GM18508 (cell line): ENCODE measurements at regions not wholly inside any gene's neighbourhood (a gene's known extent, or its start where the extent isn't known, plus 50 kb on each side); places are given as distances from the start of the nearest gene placed in this dataset.
A peak's percentile ranks its signal among the peaks of the same experiment; 100 is the strongest.

ENCODE experiments used
- ATAC-seq: cut with Tn5 transposase; IDR thresholded peaks from one replicate; pipeline ENCODE4 v1.9.1; 2021; ENCODE audit warnings: moderate number of reproducible peaks; ENCODE audit not compliant: insufficient read depth, unreplicated experiment

DNA sequence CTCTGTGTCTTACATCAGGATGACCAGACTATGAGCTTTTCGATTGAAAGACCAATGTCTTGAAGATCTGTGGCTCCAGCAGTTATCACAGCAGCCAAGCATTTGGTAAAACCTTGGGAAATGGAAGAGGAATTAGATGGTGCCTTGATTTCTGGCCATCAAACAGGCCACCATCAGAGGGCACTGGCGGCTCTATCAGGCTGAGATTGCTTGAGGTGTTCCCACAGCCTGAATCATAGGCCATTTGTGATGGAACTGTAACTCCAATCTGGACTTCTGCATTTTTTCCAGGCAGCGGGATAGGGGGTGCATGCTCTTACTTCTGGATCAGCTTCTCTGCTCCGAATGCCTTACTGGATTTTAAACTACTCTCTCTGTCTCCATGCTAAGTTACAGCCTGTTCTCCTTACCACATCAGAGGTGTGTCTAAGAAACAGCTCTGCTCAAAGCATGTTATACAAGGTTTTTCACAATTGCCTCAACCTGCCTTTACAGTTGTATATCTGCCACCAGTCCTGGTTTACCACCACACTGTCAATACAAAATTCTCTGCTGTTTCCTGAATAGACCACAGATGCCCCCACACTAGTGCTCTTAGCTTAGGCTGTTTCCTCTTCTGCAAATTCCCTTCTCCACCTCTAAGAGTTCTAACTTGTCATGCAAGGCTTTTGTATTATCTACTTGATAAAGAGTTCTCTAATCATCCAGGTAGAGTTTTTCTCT, 180.9 kb downstream of the PTGER3 start:
- no peak for ATAC-seq

- ATAC-seq, result no peak
Observed at GRCh38 chr1:70871790-70872189, 175.8 kb downstream of the PTGER3 start.

DNA sequence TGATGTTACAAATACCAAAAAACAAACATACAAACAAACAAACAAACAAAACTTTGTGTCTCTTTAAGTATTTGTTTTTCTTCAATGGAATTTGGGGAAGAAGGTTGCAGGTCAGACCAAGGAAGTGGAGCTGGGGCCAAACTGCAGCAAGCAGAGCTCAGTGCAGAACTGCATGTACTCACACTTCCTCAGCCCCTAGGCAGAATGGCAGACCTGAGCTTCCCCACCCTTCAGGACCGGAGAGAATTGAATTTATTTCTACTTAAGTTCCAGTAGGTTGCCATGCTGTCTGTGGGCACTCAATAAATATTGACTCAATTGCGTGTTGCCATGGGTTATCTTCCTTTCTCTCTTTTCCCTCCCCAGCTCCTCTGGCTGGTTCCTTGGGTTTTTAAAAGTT, 173.6 kb downstream of the PTGER3 start:
- ATAC-seq, result no peak

DNA sequence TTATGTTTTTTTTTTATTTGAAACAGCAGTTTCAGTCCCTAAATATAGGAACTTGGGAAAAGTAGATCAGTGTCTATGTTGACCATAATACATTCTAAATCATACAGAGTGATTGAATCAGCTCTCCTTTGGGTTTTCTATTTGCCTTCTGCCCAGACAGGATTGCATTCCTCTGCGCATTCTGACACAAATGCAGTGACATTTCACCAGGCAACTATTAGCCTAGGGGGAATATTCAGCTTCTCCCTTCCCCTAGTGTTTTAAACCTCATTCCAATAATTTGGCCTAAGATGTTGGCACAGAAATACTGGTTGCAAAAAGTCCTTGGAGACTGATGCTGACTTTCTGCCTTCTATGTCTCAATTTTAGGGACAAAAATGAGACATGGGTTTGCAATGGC, 172.8 kb downstream of the PTGER3 start:
- ATAC-seq, result no peak

GRCh38 chr1:70877343-70877742, 170.3 kb downstream of the PTGER3 start:
- ATAC-seq, result no peak

DNA sequence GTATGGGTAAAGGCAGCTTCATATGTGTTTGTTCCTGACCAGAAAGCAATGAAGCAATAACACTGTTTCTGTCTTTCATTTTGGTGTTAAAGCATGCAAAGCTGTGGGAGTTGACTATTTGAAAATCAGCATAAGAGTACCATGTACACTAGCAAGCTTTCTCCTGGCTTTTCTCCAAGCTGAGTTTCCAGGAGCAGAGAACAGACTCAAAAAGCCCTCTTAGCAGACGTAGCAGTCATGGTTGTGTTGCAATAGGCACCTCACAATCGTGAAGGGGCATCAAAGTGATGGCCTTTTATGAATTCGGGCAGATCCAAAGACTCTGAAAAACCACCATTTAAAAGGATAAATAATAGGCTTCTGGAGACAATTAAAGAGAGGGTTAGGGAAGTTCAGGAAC, 159.7 kb downstream of the PTGER3 start:
- ATAC-seq, result no peak

DNA sequence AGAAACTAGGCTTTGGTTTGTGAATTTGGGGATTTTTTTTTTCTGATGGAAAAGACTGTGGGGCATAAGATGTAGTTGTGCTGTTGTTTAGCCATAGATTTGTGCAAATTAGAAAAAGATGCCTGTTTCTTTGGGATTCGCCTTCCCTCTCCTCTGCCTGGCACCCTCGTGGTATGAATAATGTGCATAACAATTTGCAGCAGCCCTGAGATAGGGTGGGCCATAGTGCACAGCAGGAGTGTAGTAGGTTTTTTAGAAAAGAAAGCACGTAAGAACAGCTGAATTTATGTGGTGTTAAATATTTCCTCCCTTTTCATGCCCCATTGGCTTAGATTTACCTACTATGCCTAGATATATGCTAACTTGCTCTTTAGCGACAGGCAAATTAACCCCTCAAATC, 158.9 kb downstream of the PTGER3 start:
- no peak for ATAC-seq

GRCh38 chr1:70890408-70890807, 157.2 kb downstream of the PTGER3 start:
- ATAC-seq, result no peak

DNA sequence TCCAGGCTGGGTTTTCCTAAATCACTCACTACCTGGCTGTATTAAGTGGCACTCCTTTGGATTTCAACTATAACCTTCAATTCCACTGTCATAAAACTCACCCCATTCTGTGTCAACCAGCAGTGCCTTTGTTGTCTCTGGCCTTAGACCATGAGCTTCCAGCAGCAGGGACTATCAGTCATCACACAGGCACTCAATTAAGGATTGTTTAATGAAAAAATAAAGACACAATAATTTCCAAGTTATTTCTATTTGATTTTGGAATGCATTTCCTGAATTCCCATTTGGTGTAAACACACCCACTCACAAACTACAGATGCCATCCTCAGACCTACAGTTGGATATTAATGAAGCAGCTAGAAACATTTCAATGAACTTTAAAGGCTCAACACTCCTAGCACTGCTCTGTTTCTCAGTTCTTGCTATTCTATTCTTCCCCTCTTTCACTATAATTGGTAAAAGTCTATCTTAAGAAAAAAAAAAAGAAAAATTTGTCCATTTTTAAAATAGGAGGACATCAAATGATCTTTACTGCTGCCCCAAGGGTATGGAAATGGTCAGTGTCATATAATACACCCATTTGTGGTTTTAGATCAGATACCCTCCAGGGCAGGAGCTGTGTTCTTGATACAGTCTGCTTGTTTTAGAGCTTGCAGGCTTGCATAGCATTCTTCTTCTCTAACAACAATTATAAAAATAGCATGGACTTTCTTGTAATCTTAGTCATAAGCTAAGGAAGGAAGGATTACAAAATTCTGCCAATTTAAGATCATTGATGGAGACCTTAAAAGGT, 156.4 kb downstream of the PTGER3 start:
- no peak for ATAC-seq

DNA sequence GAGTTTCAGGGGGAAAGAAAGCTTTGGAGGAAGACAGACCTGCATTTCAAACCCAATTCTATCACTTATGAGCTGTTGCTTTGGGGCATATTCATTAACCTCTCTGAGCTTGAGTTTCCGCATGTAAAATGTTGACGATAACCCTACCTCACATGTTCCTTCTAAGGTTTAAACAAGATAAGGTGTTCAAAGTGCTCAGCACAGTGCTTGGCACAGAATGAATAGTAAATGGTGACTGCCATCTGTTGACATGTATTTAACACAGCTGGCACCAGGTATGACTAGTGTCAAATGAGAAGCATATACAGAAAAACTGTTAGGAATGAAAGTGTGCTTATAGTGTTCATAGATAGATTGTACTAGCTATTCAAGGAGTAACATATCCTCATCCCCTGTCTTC, 155.5 kb downstream of the PTGER3 start:
- ATAC-seq, result no peak

DNA sequence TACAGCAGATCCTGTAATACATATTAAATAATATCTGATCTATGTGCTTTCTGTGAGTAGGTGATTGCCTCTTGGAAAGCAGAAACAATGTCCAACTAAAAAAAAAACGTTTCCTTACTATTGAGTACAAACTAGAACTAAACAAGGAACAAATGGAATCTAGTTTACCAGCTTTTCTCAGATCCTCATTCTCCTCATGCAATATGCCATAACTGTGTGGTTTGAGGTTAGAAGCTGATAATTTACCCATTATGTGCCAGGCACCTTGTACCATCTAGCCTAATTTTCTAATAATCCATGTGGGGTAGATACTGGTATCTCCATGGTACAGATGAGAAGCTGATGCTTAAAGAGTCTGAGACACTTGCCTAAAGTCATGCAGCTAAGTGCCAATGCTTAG, 154.7 kb downstream of the PTGER3 start:
- ATAC-seq, result no peak

DNA sequence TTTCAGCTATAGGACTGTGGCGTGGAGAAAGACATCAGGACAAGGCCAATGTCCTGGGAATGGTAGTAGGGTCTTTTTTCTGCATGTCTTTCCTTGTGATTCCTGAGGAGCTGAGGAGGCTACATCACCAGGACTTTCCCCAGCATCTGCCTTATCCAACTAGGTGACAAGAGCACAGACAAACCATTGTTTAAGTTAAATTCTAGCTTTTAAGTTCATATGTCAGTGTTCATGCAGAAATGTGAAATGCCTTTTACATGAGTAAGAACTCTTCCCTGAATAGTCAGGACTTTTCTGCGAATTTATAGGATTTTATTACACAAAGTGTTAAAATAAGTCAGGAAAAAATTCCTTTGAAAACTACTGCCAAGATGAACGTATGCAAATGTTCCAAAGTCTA, 154.2 kb downstream of the PTGER3 start:
- no peak for ATAC-seq

DNA sequence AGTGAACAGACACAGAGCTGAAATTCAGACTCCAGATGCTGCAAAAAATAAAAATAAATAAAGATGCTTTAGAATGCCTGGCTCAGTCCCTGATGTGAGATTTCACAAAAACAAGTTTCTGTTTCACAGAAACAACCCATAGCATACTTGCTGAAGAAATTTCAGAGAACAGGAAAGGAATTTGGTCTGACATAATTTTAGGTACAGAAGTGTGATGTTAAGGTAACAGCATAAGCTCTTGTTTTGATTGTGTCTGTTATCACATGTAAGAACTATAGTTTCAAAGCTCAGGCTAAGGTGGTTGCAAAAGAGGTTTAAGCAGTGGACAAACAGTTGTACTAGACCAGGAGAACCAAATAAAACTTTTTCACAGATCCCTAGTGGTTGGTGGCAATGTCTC, 152.1 kb downstream of the PTGER3 start:
- ATAC-seq, result no peak

- ATAC-seq, result no peak
Observed at GRCh38 chr1:70896224-70896623, 151.4 kb downstream of the PTGER3 start.

GRCh38 chr1:70897273-70897672, 150.3 kb downstream of the PTGER3 start:
- no peak for ATAC-seq

DNA sequence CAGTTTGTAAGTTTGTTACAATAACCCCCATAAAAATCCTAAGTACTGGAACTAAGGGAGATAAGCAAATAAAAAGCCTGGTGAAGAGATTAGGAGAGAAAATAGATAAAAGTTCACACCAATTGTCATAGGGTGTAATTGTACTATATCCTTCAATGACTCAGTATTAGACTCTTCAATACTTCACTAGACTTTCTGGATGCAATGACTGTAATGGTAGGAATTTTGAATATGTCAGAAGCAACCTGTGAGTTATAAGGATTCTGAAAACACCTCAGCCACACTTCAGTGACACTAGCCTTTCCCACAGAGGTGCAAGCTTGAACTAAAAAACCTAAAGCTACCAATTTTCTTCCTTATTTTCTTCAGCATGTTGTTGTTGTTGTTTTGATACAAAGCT, 147.9 kb downstream of the PTGER3 start:
- ATAC-seq, result no peak

- ATAC-seq, result no peak
Observed at GRCh38 chr1:70902211-70902610, 145.4 kb downstream of the PTGER3 start.

- ATAC-seq, result no peak
Observed at GRCh38 chr1:70906800-70907199, 140.8 kb downstream of the PTGER3 start.

DNA sequence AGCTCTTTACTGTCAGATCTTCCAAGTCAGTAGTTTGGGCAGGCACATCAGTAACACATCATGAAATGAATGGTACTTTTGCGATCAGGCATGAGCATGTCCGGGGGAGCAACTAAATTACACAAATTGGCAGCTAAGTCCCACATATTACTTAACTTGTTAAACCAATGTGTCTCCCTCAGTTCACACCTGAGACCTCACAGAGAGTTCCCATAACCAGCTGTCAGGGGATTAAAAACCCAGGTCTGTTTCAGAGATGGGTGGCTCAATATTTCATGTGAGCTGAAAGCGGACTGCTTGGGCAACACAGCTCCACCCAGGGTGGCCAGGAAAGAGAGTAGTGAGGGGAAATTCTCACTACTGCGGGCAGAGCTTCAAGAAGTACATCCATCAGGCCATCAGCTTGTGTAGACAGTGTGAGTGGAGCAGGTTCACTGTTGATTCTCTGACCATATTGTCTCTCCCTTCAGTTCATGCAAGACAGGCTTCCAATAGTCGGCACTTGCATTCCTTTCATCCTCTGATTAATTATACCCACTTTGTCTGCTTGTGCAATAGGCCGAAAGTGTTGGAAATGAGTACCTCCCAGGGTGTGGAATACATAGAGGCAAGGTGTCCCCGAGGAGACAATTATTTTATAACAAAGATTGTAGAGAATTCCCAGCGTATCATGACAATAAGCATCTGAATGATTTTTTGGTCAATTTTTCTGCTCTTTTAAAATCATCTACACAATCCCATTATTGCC, 139.9 kb downstream of the PTGER3 start:
- ATAC-seq, result no peak

DNA sequence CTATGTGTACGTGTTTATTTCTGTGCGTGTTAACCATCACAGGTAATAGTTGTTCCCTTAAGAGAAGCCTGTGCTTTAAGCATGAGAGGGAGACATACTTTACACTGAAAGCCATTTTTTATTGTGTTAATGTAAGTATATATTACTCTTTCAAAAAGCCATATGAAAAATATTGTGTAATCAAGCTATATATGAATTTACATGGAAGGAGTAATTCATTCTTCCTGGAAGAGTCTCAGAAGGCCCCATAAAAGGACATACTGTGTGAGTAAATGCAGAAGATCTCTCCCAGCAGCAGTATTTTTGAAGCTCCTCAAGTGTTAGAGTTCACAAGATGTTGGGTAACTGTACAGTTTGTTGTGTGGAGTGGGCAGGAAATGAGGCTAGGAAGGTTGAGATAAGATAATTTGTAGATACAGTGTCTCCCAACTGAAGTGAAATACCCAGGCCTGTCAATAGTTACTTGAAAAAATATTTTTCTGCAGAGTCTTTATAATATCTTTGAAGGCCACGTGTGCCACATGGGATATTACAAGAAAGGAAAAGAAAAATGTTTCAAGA, 138.3 kb downstream of the PTGER3 start:
- no peak for ATAC-seq

- ATAC-seq, result peak; percentile 81
Observed at GRCh38 chr1:70910013-70910412, 137.6 kb downstream of the PTGER3 start.
